HepG2 (cell line): ENCODE measurements at regions not wholly inside any gene's neighbourhood (a gene's known extent, or its start where the extent isn't known, plus 50 kb on each side); places are given as distances from the start of the nearest gene placed in this dataset.

Experiments used
- ATAC-seq: fragments of 200-7000 bp; cut with Tn5 transposase; 3 replicates; pipeline ENCODE4 v1.9.1; 2020; ENCODE audit warnings: mild to moderate bottlenecking, moderate library complexity
- BruUV-seq: library from RNA; stranded (reverse); fragments of 400-500 nt; replicated peaks from 2 replicates; lab custom pipeline; 2021; lab: Mats Ljungman, UMichigan
- CTCF ChIA-PET: fragments of 300-600 bp; formaldehyde crosslinking; extraction: SDS; loops from one replicate; lab custom pipeline; 2021; ENCODE audit warnings: low total read pairs, inconsistent platforms, low intra/inter-chr PET ratio; lab: Yijun Ruan, JAX
- POLR2A ChIA-PET: fragments of 350-600 bp; sonication (Branson Sonifier 250); formaldehyde crosslinking; loops from one replicate; lab custom pipeline; 2020; ENCODE audit warnings: antibody characterized with exemption, inconsistent platforms; lab: Yijun Ruan, JAX
- DNase-seq: peaks from one replicate; pipeline ENCODE4 v3.0.0-alpha.2; 2015; ENCODE audit warnings: low spot score
- FAIRE-seq: peaks from 3 replicates; lab custom pipeline; 2011; peaks lifted over from hg19 to GRCh38; lab: Jason Lieb, UNC
- H2AFZ ChIP-seq: one replicate; pipeline ENCODE4 v1.6.1; 2011; ENCODE audit warnings: low read length, inconsistent platforms
- H3K27ac ChIP-seq: fragments of 300-600 bp; 3 replicates; pipeline ENCODE4 v1.8.0; 2011; ENCODE audit warnings: mixed run types, mild to moderate bottlenecking, mixed read lengths, low read length, inconsistent platforms; ENCODE audit not compliant: insufficient read depth; ENCODE audit errors: extremely low read length
- H3K27me3 ChIP-seq, 2 experiments: fragments of 200-600 bp in 1 of 2; 2 replicates in 1 of 2; 3 replicates in 1 of 2; pipeline versions ENCODE4 v1.6.0 to v1.8.0; 2011; ENCODE audit warnings: low read length in 2 of 2, mild to moderate bottlenecking in 2 of 2, moderate library complexity in 2 of 2, inconsistent platforms in 1 of 2; ENCODE audit not compliant: insufficient read depth in 2 of 2, control insufficient read depth in 1 of 2
- H3K36me3 ChIP-seq, 2 experiments: fragments of 200-600 bp in 1 of 2; replicated peaks in 1 of 2; 2 replicates in 1 of 2; 3 replicates in 1 of 2; pipeline versions ENCODE4 v1.5.1 to v1.8.0; 2011; ENCODE audit warnings: low read length in 2 of 2, inconsistent platforms in 1 of 2; ENCODE audit not compliant: insufficient read depth in 2 of 2, control insufficient read depth in 1 of 2
- H3K4me1 ChIP-seq: 2 replicates; pipeline ENCODE4 v1.5.1; 2012; ENCODE audit warnings: low read length, inconsistent platforms; ENCODE audit not compliant: insufficient read depth
- H3K4me2 ChIP-seq: 2 replicates; pipeline ENCODE4 v1.6.0; 2011; ENCODE audit warnings: low read depth, low read length, inconsistent platforms
- H3K4me3 ChIP-seq, 3 experiments: fragments of 200-600 bp in 1 of 3; sonication (generic), shearing (Covaris generic) in 1 of 3; replicated peaks in 1 of 3; 2 replicates each; pipeline ENCODE4 v1.5.1; 2011 to 2016; ENCODE audit warnings: low read length in 3 of 3, inconsistent platforms in 2 of 3, low read depth in 2 of 3, mild to moderate bottlenecking in 2 of 3, control low read depth in 1 of 3, mixed read lengths in 1 of 3; ENCODE audit not compliant: insufficient read depth in 1 of 3
- H3K79me2 ChIP-seq: one replicate; pipeline ENCODE4 v1.6.1; 2011; ENCODE audit warnings: low read length, inconsistent platforms; ENCODE audit not compliant: insufficient read depth
- H3K9ac ChIP-seq: 2 replicates; pipeline ENCODE4 v1.6.0; 2011; ENCODE audit warnings: mild to moderate bottlenecking, low read depth, low read length, inconsistent platforms; ENCODE audit not compliant: insufficient read depth
- H3K9me3 ChIP-seq: 2 replicates; pipeline ENCODE4 v1.5.1; 2012; ENCODE audit warnings: mild to moderate bottlenecking, low read length
- H4K20me1 ChIP-seq: 2 replicates; pipeline ENCODE4 v1.6.0; 2011; ENCODE audit warnings: inconsistent platforms, mild to moderate bottlenecking, low read length, moderate library complexity; ENCODE audit not compliant: insufficient read depth
- ATF2 ChIP-seq: sonication (generic); formaldehyde crosslinking; IDR thresholded peaks from 2 replicates; pipeline ENCODE4 v1.4.0; 2020; ENCODE audit warnings: missing genetic modification reagents
- CBX5 ChIP-seq: sonication (generic); formaldehyde crosslinking; IDR thresholded peaks from 2 replicates; pipeline ENCODE4 v1.4.0; 2020; ENCODE audit warnings: missing genetic modification reagents, borderline replicate concordance
- IRF1 ChIP-seq: sonication (generic); formaldehyde crosslinking; IDR thresholded peaks from 2 replicates; pipeline ENCODE4 v1.4.0; 2020; ENCODE audit warnings: low read depth, mild to moderate bottlenecking, missing genetic modification reagents
- U2AF2 ChIP-seq: fragments of 200-400 bp; formaldehyde crosslinking; IDR thresholded peaks from 2 replicates; pipeline ENCODE4 v1.6.1; 2017; ENCODE audit warnings: low read depth, mild to moderate bottlenecking, low read length
- ZMAT3 ChIP-seq: sonication (generic); formaldehyde crosslinking; conservative IDR thresholded peaks from 2 replicates; pipeline ENCODE4 v1.7.0; 2021; ENCODE audit warnings: missing genetic modification reagents
- ZNF576 ChIP-seq: sonication (generic); formaldehyde crosslinking; IDR thresholded peaks from 2 replicates; pipeline ENCODE4 v1.4.0; 2020; ENCODE audit warnings: mild to moderate bottlenecking, missing genetic modification reagents
- ZNF747 ChIP-seq: sonication (generic); formaldehyde crosslinking; IDR thresholded peaks from 2 replicates; pipeline ENCODE4 v1.8.1; 2023; ENCODE audit warnings: missing genetic modification reagents, mild to moderate bottlenecking, borderline replicate concordance
- WGBS: methylation state at CpG from one replicate; pipeline ENCODE4 v1.1.6; 2017; ENCODE audit warnings: low lambda C conversion rate; 5-methylcytosine and 5-hydroxymethylcytosine counted together
- in situ Hi-C: cut with HindIII; loops from 2 replicates; pipeline ENCODE4 v1.10.0; 2017; ENCODE audit warnings: low pct_unique_long_range_greater_than_20kb; ENCODE audit not compliant: extremely low pct_ligation_motif_present
- intact Hi-C: fragments of 100-400 bp; cut with micrococcal nuclease; formaldehyde crosslinking; loops from one replicate; pipeline ENCODE4 v1.10.0; 2022; ENCODE audit not compliant: unreplicated experiment

GRCh38 chr2:207264310-207264709 lies 98.6 kb upstream of the KLF7 start:
- H3K4me2 ChIP-seq: no peak overlapping the region
- no peak overlapping the region for H3K9ac ChIP-seq
- intact Hi-C loops: no loop called here
- no TSS peak for BruUV-seq
- H3K4me3 ChIP-seq: no peak overlapping the region
- no peaks in the 10 kb centered on the region for H3K4me1 ChIP-seq
- no peak for ATAC-seq
- no peak overlapping the region for H3K27ac ChIP-seq
- no peak for DNase-seq
- CTCF ChIA-PET: no interaction called here
- 77% methylated on average over 2 of the region's 2 CpGs for WGBS
- no peaks in the 10 kb centered on the region for H3K27me3 ChIP-seq
- no peak for FAIRE-seq
- TF ChIP-seq IRF1 (CRISPR knock-in tag) (no peak), ATF2 (CRISPR knock-in tag) (no peak), ZNF576 (CRISPR knock-in tag) (no peak), ZMAT3 (CRISPR knock-in tag) (no peak), ZNF747 (CRISPR knock-in tag) (no peak), U2AF2 (no peak), CBX5 (CRISPR knock-in tag) (no peak)
- TF ChIP-seq, all 625 proteins: peak for 0
- in situ Hi-C loops: no loop called here
- Histone ChIP-seq H2AFZ (no peak overlapping the region), H3K36me3 (no peaks in the 10 kb centered on the region), H3K9me3 (no peaks in the 10 kb centered on the region), H4K20me1 (no peaks in the 10 kb centered on the region), H3K79me2 (no peaks in the 10 kb centered on the region)
- POLR2A ChIA-PET: no interaction called here
